ENCODE measurements at regions not wholly inside any gene's neighbourhood (a gene's known extent, or its start where the extent isn't known, plus 50 kb on each side); places are given as distances from the start of the nearest gene placed in this dataset.

- CTCF ChIA-PET: no interaction called here
- no peak overlapping the region for H3K27ac ChIP-seq
These were observed 517.8 kb upstream of the CFAP20DC start for GRCh38 chr3:59567661-59568060.

GRCh38 chr3:59566481-59566975 is 516.7 kb upstream of the CFAP20DC start:
- no peak overlapping the region for H3K4me2 ChIP-seq
- 72% methylated on average over 6 of the region's 6 CpGs for WGBS (ENCODE audit: missing lambda C conversion rate)
- no peaks in the 10 kb centered on the region for H3K4me1 ChIP-seq
- FAIRE-seq: no peak
- H3K9me3 ChIP-seq: no peaks in the 10 kb centered on the region
- POLR2A ChIA-PET: no interaction called here
- DNase-seq (ENCODE audit: low read depth in 1 of 2, low spot score in 1 of 2): no peak
- H3K4me3 ChIP-seq: no peak overlapping the region
- no peak for ATAC-seq
- CTCF ChIA-PET: interaction anchor here (1.8 kb wide), 1 partner anchor 9 kb away, joined by 7 read pairs; no protein-coding TSS in a partner anchor
- TF ChIP-seq CBX8 (IDR thresholded peaks at IDR 0.05) (no peak), RNF2 (IDR thresholded peaks at IDR 0.05; ENCODE audit: borderline replicate concordance, low read depth) (no peak), RFX5 (IDR thresholded peaks at IDR 0.05) (no peak), USF2 (IDR thresholded peaks at IDR 0.05) (no peak), FOSL2 (IDR thresholded peaks at IDR 0.05) (no peak), FOSL2 (CRISPR knock-in tag; IDR thresholded peaks at IDR 0.05) (no peak), ZC3H11A (IDR thresholded peaks at IDR 0.05) (no peak), HES2 (IDR thresholded peaks at IDR 0.05) (no peak), GATA3 (IDR thresholded peaks at IDR 0.05; ENCODE audit: borderline replicate concordance) (no peak), E2F6 (IDR thresholded peaks at IDR 0.05; ENCODE audit: borderline replicate concordance, low read depth) (no peak), TFCP2L1 (CRISPR knock-in tag; IDR thresholded peaks at IDR 0.05) (no peak), BHLHE40 (IDR thresholded peaks at IDR 0.05; ENCODE audit: low read depth, low read length) (no peak), BCL3 (IDR thresholded peaks at IDR 0.05) (no peak), HOXB13 (CRISPR knock-in tag; IDR thresholded peaks at IDR 0.05; ENCODE audit: low read depth) (no peak), HOXB5 (CRISPR knock-in tag; IDR thresholded peaks at IDR 0.05) (no peak), FOXS1 (CRISPR knock-in tag; IDR thresholded peaks at IDR 0.05) (no peak)
- H3K27ac ChIP-seq: no peak overlapping the region

More at GRCh38 chr3:59567661-59568060, 517.8 kb upstream of the CFAP20DC start:
- WGBS (ENCODE audit: missing lambda C conversion rate): 55% methylated on average over 2 of the region's 2 CpGs
- POLR2A ChIA-PET: no interaction called here
- FAIRE-seq (no peak), DNase-seq (ENCODE audit: low read depth in 1 of 2, low spot score in 1 of 2) (no peak), ATAC-seq (no peak)
- Histone ChIP-seq H3K4me1 (no peaks in the 10 kb centered on the region), H3K4me2 (no peak overlapping the region), H3K9me3 (no peaks in the 10 kb centered on the region), H3K4me3 (no peak overlapping the region)
- TF ChIP-seq CBX2 (IDR thresholded peaks at IDR 0.05; ENCODE audit: borderline replicate concordance, low read depth): no peak
- no peak for TF ChIP-seq HOXA7 (CRISPR knock-in tag; IDR thresholded peaks at IDR 0.05)
- no peak for TF ChIP-seq FOSL2 (IDR thresholded peaks at IDR 0.05)
- no peak for TF ChIP-seq FOSL2 (CRISPR knock-in tag; IDR thresholded peaks at IDR 0.05)
- no peak for TF ChIP-seq ZC3H11A (IDR thresholded peaks at IDR 0.05)
- no peak for TF ChIP-seq BHLHE40 (IDR thresholded peaks at IDR 0.05; ENCODE audit: low read depth, low read length)
- TF ChIP-seq PHF8 (IDR thresholded peaks at IDR 0.05; ENCODE audit: borderline replicate concordance, low read depth): no peak
- no peak for TF ChIP-seq ZSCAN20 (CRISPR knock-in tag; IDR thresholded peaks at IDR 0.05)
- no peak for TF ChIP-seq MAZ (IDR thresholded peaks at IDR 0.05; ENCODE audit: borderline replicate concordance, low read depth, low read length)

GRCh38 chr3:59565125-59565524 is 515.3 kb upstream of the CFAP20DC start:
- Histone ChIP-seq H3K27ac (no peak overlapping the region), H3K4me1 (peaks cover 5% of the 10 kb centered on the region; the same call in 2 of the 3 replicates), H3K4me2 (no peak overlapping the region), H3K4me3 (no peak overlapping the region), H3K9me3 (no peaks in the 10 kb centered on the region)
- no peak for ATAC-seq
- TF ChIP-seq PHF8 (IDR thresholded peaks at IDR 0.05; ENCODE audit: borderline replicate concordance, low read depth): no peak
- no peak for TF ChIP-seq EP300 (IDR thresholded peaks at IDR 0.05)
- no peak for TF ChIP-seq ZC3H11A (IDR thresholded peaks at IDR 0.05)
- no peak for TF ChIP-seq HEYL (CRISPR knock-in tag; IDR thresholded peaks at IDR 0.05)
- TF ChIP-seq KDM5A (IDR thresholded peaks at IDR 0.05): no peak
- no peak for TF ChIP-seq CHD4 (IDR thresholded peaks at IDR 0.05; ENCODE audit: borderline replicate concordance)
- no peak for TF ChIP-seq CEBPB (IDR thresholded peaks at IDR 0.05)
- TF ChIP-seq NPAS2 (CRISPR knock-in tag; IDR thresholded peaks at IDR 0.05; ENCODE audit: borderline replicate concordance): no peak
- TF ChIP-seq EHF (CRISPR knock-in tag; IDR thresholded peaks at IDR 0.05): no peak
- POLR2A ChIA-PET: no interaction called here
- DNase-seq (ENCODE audit: low read depth in 1 of 2, low spot score in 1 of 2): no peak
- no peak for FAIRE-seq
- CTCF ChIA-PET: interaction anchor here (1.0 to 1.8 kb wide), 2 partner anchors 10 to 15 kb away, joined by 3 to 7 read pairs; no protein-coding TSS in a partner anchor
- 51% methylated on average over 2 of the region's 2 CpGs for WGBS (ENCODE audit: missing lambda C conversion rate)
